Neural progenitor cell (in vitro differentiated cells): ENCODE measurements at regions not wholly inside any gene's neighbourhood (a gene's known extent, or its start where the extent isn't known, plus 50 kb on each side); places are given as distances from the start of the nearest gene placed in this dataset.

Experiments
- CTCF ChIP-seq: fragments of 200-600 bp; sonication (generic); IDR thresholded peaks from 2 replicates; pipeline ENCODE4 v1.5.1; 2017; ENCODE audit warnings: antibody characterized with exemption, mild to moderate bottlenecking
- EZH2 ChIP-seq: fragments of 200-600 bp; sonication (generic); IDR thresholded peaks from 2 replicates; pipeline ENCODE4 v1.6.1; 2017; ENCODE audit warnings: antibody characterized with exemption, mild to moderate bottlenecking, moderate library complexity

DNA sequence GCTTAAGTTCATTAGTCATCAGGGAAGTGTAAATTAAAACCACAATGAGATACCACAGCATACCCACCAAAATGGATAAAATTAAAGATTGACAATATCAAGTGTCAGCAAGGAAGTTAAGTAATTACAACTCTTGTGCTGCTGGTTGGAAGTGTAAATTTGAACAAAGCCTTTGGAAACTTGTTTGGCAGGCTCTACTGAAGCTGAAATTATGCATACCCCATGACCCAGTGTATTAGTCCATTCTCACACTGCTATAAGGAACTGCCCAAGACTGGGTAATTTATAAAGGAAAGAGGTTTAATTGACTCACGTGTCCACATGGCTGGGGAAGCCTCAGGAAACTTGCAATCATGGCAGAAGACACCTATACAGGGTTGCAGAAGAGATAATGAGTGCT is 196.1 kb downstream of the PDCD6IP start:
- TF ChIP-seq CTCF = no peak
- TF ChIP-seq EZH2 = no peak
